H1 (cell line): ENCODE measurements at regions not wholly inside any gene's neighbourhood (a gene's known extent, or its start where the extent isn't known, plus 50 kb on each side); places are given as distances from the start of the nearest gene placed in this dataset.
A peak's percentile ranks its signal among the peaks of the same experiment; 100 is the strongest.

Experiments used
- CTCF ChIA-PET: fragments of 300-600 bp; sonication (Branson Sonifier 250); formaldehyde crosslinking; loops from one replicate; lab custom pipeline; 2021; ENCODE audit not compliant: partially characterized antibody; lab: Charles Lee
- POLR2A ChIA-PET: fragments of 300-600 bp; sonication (Branson Sonifier 250); formaldehyde crosslinking; loops from one replicate; lab custom pipeline; 2021; ENCODE audit warnings: inconsistent platforms; ENCODE audit not compliant: partially characterized antibody; lab: Charles Lee
- DNase-seq, 2 experiments: peaks; one replicate each; pipeline versions ENCODE4 v3.0.0 to v3.0.0-alpha.2; 2010 to 2022; ENCODE audit warnings: low spot score in 2 of 2, low read depth in 1 of 2, mixed read lengths in 1 of 2
- FAIRE-seq: peaks from 2 replicates; lab custom pipeline; 2011; peaks lifted over from hg19 to GRCh38; lab: Jason Lieb, UNC
- H2AFZ ChIP-seq: 2 replicates; pipeline ENCODE4 v1.8.1; 2012; ENCODE audit warnings: low read length, inconsistent platforms
- H2AK5ac ChIP-seq: 2 replicates; pipeline ENCODE4 v1.6.1; 2013; ENCODE audit warnings: low read depth, low read length
- H2BK120ac ChIP-seq: replicated peaks from 2 replicates; pipeline ENCODE3; 2013; ENCODE audit warnings: low read depth, low read length, inconsistent platforms
- H2BK12ac ChIP-seq: 2 replicates; pipeline ENCODE4 v1.6.1; 2013; ENCODE audit warnings: low read depth, low read length
- H2BK15ac ChIP-seq: 2 replicates; pipeline ENCODE4 v1.6.1; 2013; ENCODE audit warnings: low read length
- H2BK20ac ChIP-seq: 2 replicates; pipeline ENCODE4 v1.6.1; 2013; ENCODE audit warnings: low read length
- H2BK5ac ChIP-seq: 2 replicates; pipeline ENCODE4 v1.6.1; 2013; ENCODE audit warnings: low read depth, low read length
- H3K14ac ChIP-seq: 2 replicates; pipeline ENCODE4 v1.6.1; 2013; ENCODE audit warnings: inconsistent platforms; ENCODE audit not compliant: insufficient read length
- H3K18ac ChIP-seq: 2 replicates; pipeline ENCODE4 v1.6.1; 2013; ENCODE audit warnings: low read length; ENCODE audit errors: extremely low read depth
- H3K23ac ChIP-seq: 2 replicates; pipeline ENCODE4 v1.6.1; 2013; ENCODE audit warnings: inconsistent platforms; ENCODE audit not compliant: insufficient read length
- H3K23me2 ChIP-seq: 2 replicates; pipeline ENCODE4 v1.6.1; 2013; ENCODE audit warnings: low read depth, low read length
- H3K27ac ChIP-seq: 2 replicates; pipeline ENCODE4 v1.6.1; 2011; ENCODE audit warnings: low read depth, low read length, inconsistent platforms
- H3K27me3 ChIP-seq, 4 experiments: replicated peaks in 1 of 4; 1 replicate in 1 of 4; 2 replicates in 3 of 4; pipeline versions ENCODE4 v1.6.1 to v1.8.1; 2011 to 2013; ENCODE audit warnings: low read length in 3 of 4, mild to moderate bottlenecking in 3 of 4, inconsistent platforms in 2 of 4, mixed read lengths in 2 of 4, moderate library complexity in 1 of 4; ENCODE audit not compliant: control insufficient read depth in 3 of 4, insufficient read depth in 3 of 4; ENCODE audit errors: extremely low read depth in 1 of 4
- H3K36me3 ChIP-seq, 4 experiments: 2 replicates each; pipeline versions ENCODE4 v1.6.1 to v1.8.1; 2011 to 2013; ENCODE audit warnings: mild to moderate bottlenecking in 4 of 4, low read length in 3 of 4, moderate library complexity in 2 of 4, control low read depth in 1 of 4, inconsistent platforms in 1 of 4; ENCODE audit not compliant: insufficient read depth in 4 of 4, control insufficient read depth in 2 of 4
- H3K4ac ChIP-seq: replicated peaks from 2 replicates; pipeline ENCODE3; 2013; ENCODE audit warnings: low read length, low read depth, mixed read lengths, inconsistent platforms; ENCODE audit not compliant: insufficient read length
- H3K4me1 ChIP-seq, 4 experiments: replicated peaks in 1 of 4; 1 replicate in 1 of 4; 2 replicates in 3 of 4; pipeline versions ENCODE4 v1.6.1 to v1.8.1; 2011 to 2013; ENCODE audit warnings: low read length in 3 of 4, inconsistent platforms in 2 of 4, mixed read lengths in 1 of 4; ENCODE audit not compliant: insufficient read depth in 4 of 4, control insufficient read depth in 3 of 4
- H3K4me2 ChIP-seq, 2 experiments: 2 replicates each; pipeline versions ENCODE4 v1.6.1 to v1.8.1; 2011 to 2013; ENCODE audit warnings: low read depth in 2 of 2, low read length in 2 of 2, control low read depth in 1 of 2, inconsistent platforms in 1 of 2, mild to moderate bottlenecking in 1 of 2; ENCODE audit not compliant: insufficient read depth in 1 of 2
- H3K4me3 ChIP-seq, 4 experiments: fragments of 200-600, 300-600 bp in 1 of 4; sonication (generic), shearing (Covaris generic), sonication (Bioruptor Twin) in 1 of 4; 2 replicates each; pipeline versions ENCODE4 v1.5.1 to v1.8.1; 2011 to 2016; ENCODE audit warnings: low read length in 4 of 4, low read depth in 3 of 4, control low read depth in 2 of 4, inconsistent platforms in 2 of 4, mild to moderate bottlenecking in 2 of 4, mixed read lengths in 1 of 4, moderate library complexity in 1 of 4; ENCODE audit not compliant: insufficient read depth in 2 of 4; ENCODE audit errors: extremely low read depth in 1 of 4
- H3K56ac ChIP-seq: replicated peaks from 2 replicates; pipeline ENCODE3; 2013; ENCODE audit warnings: low read depth, mild to moderate bottlenecking, mixed read lengths, low read length, inconsistent platforms; ENCODE audit not compliant: insufficient read length
- H3K79me1 ChIP-seq: 2 replicates; pipeline ENCODE4 v1.6.1; 2013; ENCODE audit warnings: low read depth, low read length, control low read depth
- H3K79me2 ChIP-seq, 2 experiments: 2 replicates each; pipeline versions ENCODE4 v1.6.1 to v1.8.1; 2012 to 2013; ENCODE audit warnings: low read length in 2 of 2, mild to moderate bottlenecking in 2 of 2, inconsistent platforms in 1 of 2; ENCODE audit not compliant: insufficient read depth in 2 of 2, control insufficient read depth in 1 of 2
- H3K9ac ChIP-seq, 4 experiments: replicated peaks in 1 of 4; 1 replicate in 1 of 4; 2 replicates in 3 of 4; pipeline versions ENCODE4 v1.6.1 to v1.8.1; 2011 to 2013; ENCODE audit warnings: low read depth in 3 of 4, low read length in 3 of 4, control low read depth in 2 of 4, mild to moderate bottlenecking in 2 of 4, moderate library complexity in 2 of 4, inconsistent platforms in 1 of 4; ENCODE audit errors: extremely low read depth in 1 of 4
- H3K9me3 ChIP-seq, 2 experiments: 2 replicates each; pipeline versions ENCODE4 v1.6.1 to v1.8.1; 2012 to 2013; ENCODE audit warnings: mild to moderate bottlenecking in 2 of 2, moderate library complexity in 2 of 2, control low read depth in 1 of 2, inconsistent platforms in 1 of 2, low read depth in 1 of 2, low read length in 1 of 2, mixed read lengths in 1 of 2; ENCODE audit not compliant: insufficient read depth in 2 of 2
- H4K20me1 ChIP-seq, 2 experiments: replicated peaks in 1 of 2; 2 replicates each; pipeline versions ENCODE3 to v1.8.1; 2011 to 2013; ENCODE audit warnings: inconsistent platforms in 2 of 2, low read length in 2 of 2, mild to moderate bottlenecking in 1 of 2; ENCODE audit not compliant: insufficient read depth in 2 of 2, control insufficient read depth in 1 of 2
- H4K5ac ChIP-seq: 2 replicates; pipeline ENCODE4 v1.6.1; 2013; ENCODE audit warnings: low read length, low read depth, mixed read lengths, inconsistent platforms; ENCODE audit not compliant: insufficient read length
- H4K8ac ChIP-seq: 2 replicates; pipeline ENCODE4 v1.8.0; 2013; ENCODE audit warnings: mild to moderate bottlenecking, moderate library complexity, low read length, inconsistent platforms; ENCODE audit not compliant: insufficient read depth; ENCODE audit errors: extremely low read depth
- H4K91ac ChIP-seq: replicated peaks from 2 replicates; pipeline ENCODE3; 2013; ENCODE audit warnings: low read length, mixed read lengths, inconsistent platforms; ENCODE audit not compliant: insufficient read length
- ASH2L ChIP-seq: fragments of 200-600, 300-600 bp; sonication (generic); IDR thresholded peaks from one replicate; pipeline ENCODE4 v1.7.1; 2017; ENCODE audit warnings: low read length
- BCL11A ChIP-seq, 2 experiments: IDR thresholded peaks; one replicate each; pipeline ENCODE4 v1.6.1; 2011; ENCODE audit warnings: low read depth in 2 of 2, low read length in 2 of 2, mild to moderate bottlenecking in 2 of 2
- E2F6 ChIP-seq: IDR thresholded peaks from 2 replicates; pipeline ENCODE4 v1.6.1; 2012; ENCODE audit warnings: inconsistent platforms
- FOSL1 ChIP-seq: IDR thresholded peaks from 2 replicates; pipeline ENCODE4 v1.6.1; 2011; ENCODE audit warnings: mild to moderate bottlenecking, low read depth, low read length, moderate library complexity; ENCODE audit not compliant: insufficient read depth
- HDAC2 ChIP-seq, 2 experiments: fragments of 300-600 bp in 1 of 2; sonication (generic) in 1 of 2; IDR thresholded peaks; 2 replicates each; pipeline ENCODE4 v1.6.1; 2011 to 2012; ENCODE audit warnings: low read depth in 2 of 2, low read length in 2 of 2, mild to moderate bottlenecking in 2 of 2, moderate library complexity in 2 of 2, borderline replicate concordance in 1 of 2, inconsistent platforms in 1 of 2
- JUND ChIP-seq: IDR thresholded peaks from 2 replicates; pipeline ENCODE4 v1.6.1; 2011; ENCODE audit warnings: mild to moderate bottlenecking, improper control_type of control experiment, low read length
- RBBP5 ChIP-seq: IDR thresholded peaks from 2 replicates; pipeline ENCODE4 v1.7.1; 2012; ENCODE audit warnings: low read depth, mild to moderate bottlenecking, inconsistent platforms, low read length, moderate library complexity, borderline replicate concordance
- SAP30 ChIP-seq: fragments of 300-600 bp; sonication (generic); IDR thresholded peaks from 2 replicates; pipeline ENCODE4 v1.7.1; 2012; ENCODE audit warnings: low read length, moderate library complexity, mild to moderate bottlenecking, inconsistent platforms; ENCODE audit not compliant: insufficient read depth, insufficient replicate concordance
- SP1 ChIP-seq: IDR thresholded peaks from 2 replicates; pipeline ENCODE4 v1.6.1; 2011; ENCODE audit warnings: low read depth, low read length
- TEAD4 ChIP-seq: IDR thresholded peaks from 2 replicates; pipeline ENCODE4 v1.6.1; 2012; ENCODE audit warnings: low read depth, low read length, inconsistent platforms, mixed read lengths
- USF2 ChIP-seq: IDR thresholded peaks from 2 replicates; pipeline ENCODE4 v1.6.1; 2011; ENCODE audit warnings: low read length, improper control_type of control experiment
- WGBS, 2 experiments: shearing (Covaris generic) in 1 of 2; methylation state at CpG; one replicate each; pipeline versions ENCODE4 v1.1.6 to v1.1.7; 2013 to 2015; ENCODE audit warnings: low lambda C conversion rate in 2 of 2, mixed read lengths in 2 of 2, inconsistent platforms in 1 of 2, low coverage in 1 of 2, missing lambda C conversion rate in 1 of 2; ENCODE audit not compliant: insufficient replicate concordance in 2 of 2, insufficient coverage in 1 of 2, insufficient read length in 1 of 2; ENCODE audit errors: extremely low coverage in 1 of 2, missing lambda C conversion rate in 1 of 2; 5-methylcytosine and 5-hydroxymethylcytosine counted together

GRCh38 chr10:29746080-29746797 is 111.5 kb upstream of the SVIL start:
- Histone ChIP-seq H4K91ac (no peak overlapping the region), H3K27me3 (no peaks in the 10 kb centered on the region; a peak in 1 of 7 replicates), H2BK15ac (no peak overlapping the region; the same call in 1 of the 2 replicates), H2BK5ac (no peak overlapping the region), H3K4ac (no peak overlapping the region), H2BK12ac (no peak overlapping the region), H3K79me1 (no peaks in the 10 kb centered on the region), H3K14ac (no peak overlapping the region), H3K18ac (no peak overlapping the region), H3K9ac (no peak overlapping the region), H3K4me2 (no peak overlapping the region), H3K23ac (no peak overlapping the region), H4K20me1 (no peaks in the 10 kb centered on the region), H3K9me3 (no peaks in the 10 kb centered on the region), H3K4me3 (no peak overlapping the region), H4K5ac (no peak overlapping the region), H2BK20ac (no peak overlapping the region), H3K56ac (no peak overlapping the region), H2AFZ (0 out of 2 replicates have a peak overlapping the region, but pooled peaks have one; percentile 66), H3K4me1 (0 out of 7 replicates have a peak, but pooled peaks cover 0 to 2% (median 0%) of the 10 kb centered on the region in 4 experiments), H3K27ac (no peak overlapping the region), H3K36me3 (no peaks in the 10 kb centered on the region), H4K8ac (no peak overlapping the region), H3K23me2 (no peaks in the 10 kb centered on the region), H2AK5ac (no peak overlapping the region), H2BK120ac (no peak overlapping the region), H3K79me2 (no peaks in the 10 kb centered on the region)
- WGBS, 2 experiments: 81% methylated on average over 5 of the region's 5 CpGs; no CpG with 5 or more reads in 1 of the 2 experiments
- CTCF ChIA-PET: interaction anchor here (0.6 to 2.3 kb wide), 4 partner anchors 11 to 1770 kb away, joined by 3 to 9 read pairs (median 4); no protein-coding TSS in a partner anchor
- FAIRE-seq: no peak
- no peak for DNase-seq
- TF ChIP-seq RBBP5: no peak
- TF ChIP-seq FOSL1: no peak
- no peak for TF ChIP-seq TEAD4
- TF ChIP-seq HDAC2 (IDR thresholded peaks at IDR 0.05; ENCODE audit: borderline replicate concordance in 1 of 2, low read depth in 2 of 2, low read length in 2 of 2): no peak
- TF ChIP-seq E2F6: no peak
- TF ChIP-seq SP1: no peak
- TF ChIP-seq BCL11A (IDR thresholded peaks at IDR 0.05; ENCODE audit: low read depth in 2 of 2, low read length in 2 of 2): no peak
- TF ChIP-seq JUND: no peak
- no peak for TF ChIP-seq ASH2L
- TF ChIP-seq USF2: no peak
- TF ChIP-seq SAP30: no peak
- POLR2A ChIA-PET: no interaction called here
